ENCODE measurements at regions not wholly inside any gene's neighbourhood (a gene's known extent, or its start where the extent isn't known, plus 50 kb on each side); places are given as distances from the start of the nearest gene placed in this dataset.

DNA sequence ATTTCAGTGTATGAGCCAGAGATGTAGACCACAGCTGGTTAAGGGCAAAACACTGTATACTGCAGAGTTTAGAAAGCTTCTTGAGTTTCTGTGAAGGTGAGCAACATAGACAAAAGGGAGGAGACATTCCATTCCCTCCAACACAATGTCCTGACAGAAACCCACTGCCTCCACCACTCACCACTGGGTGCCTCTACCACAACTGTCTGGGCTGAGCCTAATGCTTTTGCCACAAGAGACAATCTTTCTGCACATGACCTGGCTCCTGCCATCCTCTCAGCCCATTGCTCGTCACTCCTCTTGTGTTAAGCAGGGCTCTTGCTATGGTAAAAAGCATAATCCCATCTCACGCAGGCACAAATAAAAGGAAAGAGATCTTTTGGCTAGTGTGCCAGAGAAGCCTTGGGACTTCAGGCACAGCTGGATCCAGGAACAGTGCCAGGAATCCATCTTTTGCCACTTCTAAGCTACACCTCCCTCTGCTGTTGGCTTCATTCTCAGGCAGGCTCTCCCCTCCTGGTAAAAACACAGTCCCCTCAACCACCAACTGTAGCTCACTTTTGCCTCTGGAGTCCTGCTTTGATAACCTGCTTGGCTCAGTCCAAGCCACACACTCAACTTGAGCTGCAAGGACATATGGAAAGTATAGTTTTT is 140.6 kb upstream of the PRR20G start:
- TF ChIP-seq, protein P1, sequence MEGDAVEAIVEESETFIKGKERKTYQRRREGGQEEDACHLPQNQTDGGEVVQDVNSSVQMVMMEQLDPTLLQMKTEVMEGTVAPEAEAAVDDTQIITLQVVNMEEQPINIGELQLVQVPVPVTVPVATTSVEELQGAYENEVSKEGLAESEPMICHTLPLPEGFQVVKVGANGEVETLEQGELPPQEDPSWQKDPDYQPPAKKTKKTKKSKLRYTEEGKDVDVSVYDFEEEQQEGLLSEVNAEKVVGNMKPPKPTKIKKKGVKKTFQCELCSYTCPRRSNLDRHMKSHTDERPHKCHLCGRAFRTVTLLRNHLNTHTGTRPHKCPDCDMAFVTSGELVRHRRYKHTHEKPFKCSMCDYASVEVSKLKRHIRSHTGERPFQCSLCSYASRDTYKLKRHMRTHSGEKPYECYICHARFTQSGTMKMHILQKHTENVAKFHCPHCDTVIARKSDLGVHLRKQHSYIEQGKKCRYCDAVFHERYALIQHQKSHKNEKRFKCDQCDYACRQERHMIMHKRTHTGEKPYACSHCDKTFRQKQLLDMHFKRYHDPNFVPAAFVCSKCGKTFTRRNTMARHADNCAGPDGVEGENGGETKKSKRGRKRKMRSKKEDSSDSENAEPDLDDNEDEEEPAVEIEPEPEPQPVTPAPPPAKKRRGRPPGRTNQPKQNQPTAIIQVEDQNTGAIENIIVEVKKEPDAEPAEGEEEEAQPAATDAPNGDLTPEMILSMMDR (IDR thresholded peaks at IDR 0.05), result no peak
- TF ChIP-seq EZH2 (IDR thresholded peaks at IDR 0.05), result no peak
